Ishikawa (cell line): ENCODE measurements at regions not wholly inside any gene's neighbourhood (a gene's known extent, or its start where the extent isn't known, plus 50 kb on each side); places are given as distances from the start of the nearest gene placed in this dataset.

ENCODE experiments used
- CREB1 ChIP-seq: IDR thresholded peaks from 2 replicates; pipeline ENCODE4 v1.6.1; 2012; ENCODE audit warnings: low read depth
- EP300 ChIP-seq: IDR thresholded peaks from 2 replicates; pipeline ENCODE4 v1.6.1; 2012; ENCODE audit warnings: borderline replicate concordance
- RAD21 ChIP-seq: IDR thresholded peaks from 2 replicates; pipeline ENCODE4 v1.6.1; 2012; ENCODE audit warnings: low read depth

GRCh38 chr2:67633212-67633856, 236.2 kb downstream of the ETAA1 start:
- TF ChIP-seq EP300: no peak
- no peak for TF ChIP-seq RAD21
- no peak for TF ChIP-seq CREB1
